UCSD-AML1 (cell line): ENCODE measurements at regions not wholly inside any gene's neighbourhood (a gene's known extent, or its start where the extent isn't known, plus 50 kb on each side); places are given as distances from the start of the nearest gene placed in this dataset.
"Not testable (repeated sequence)": the region's sequence is repeated elsewhere in the genome, so short reads cannot be mapped to it uniquely, and the experiment has no call there.

Source experiments
- DNase-seq: peaks from one replicate; lab custom pipeline; 2025; ENCODE audit not compliant: unreplicated experiment; lab: John Stamatoyannopoulos, UW

GRCh38 chr13:109293166-109293565 lies 493.2 kb downstream of the IRS2 start:
- no peak for DNase-seq

GRCh38 chr13:109288151-109288709 lies 498.2 kb downstream of the IRS2 start:
- DNase-seq, result no peak

- DNase-seq, result no peak
Observed at GRCh38 chr13:109287553-109287952, 498.8 kb downstream of the IRS2 start.

GRCh38 chr13:109285586-109285985 lies 500.8 kb downstream of the IRS2 start:
- no peak for DNase-seq

GRCh38 chr13:109281903-109282635 lies 504.3 kb downstream of the IRS2 start:
- no peak for DNase-seq

- no peak for DNase-seq
Observed at GRCh38 chr13:109281017-109281902, 505.1 kb downstream of the IRS2 start.

GRCh38 chr13:109276261-109276660 lies 510.1 kb downstream of the IRS2 start:
- no peak for DNase-seq

GRCh38 chr13:109275852-109276251 lies 510.5 kb downstream of the IRS2 start:
- no peak for DNase-seq

- no peak for DNase-seq
Observed at GRCh38 chr13:109275139-109275745, 511.1 kb downstream of the IRS2 start.

GRCh38 chr13:109274188-109274821 lies 512.1 kb downstream of the IRS2 start:
- no peak for DNase-seq

- no peak for DNase-seq
Observed at GRCh38 chr13:109273326-109273751, 513.0 kb downstream of the IRS2 start.

GRCh38 chr13:109272595-109273325 lies 513.6 kb downstream of the IRS2 start:
- DNase-seq, result no peak

GRCh38 chr13:109271555-109272541 lies 514.5 kb downstream of the IRS2 start:
- no peak for DNase-seq

- DNase-seq, result no peak
Observed at GRCh38 chr13:109271061-109271460, 515.3 kb downstream of the IRS2 start.

GRCh38 chr13:109269381-109269780 lies 517.0 kb downstream of the IRS2 start:
- not testable (repeated sequence) for DNase-seq

- DNase-seq, result not testable (repeated sequence)
Observed at GRCh38 chr13:109268492-109268891, 517.9 kb downstream of the IRS2 start.

- DNase-seq, result not testable (repeated sequence)
Observed at GRCh38 chr13:109267400-109267799, 519.0 kb downstream of the IRS2 start.

- not testable (repeated sequence) for DNase-seq
Observed at GRCh38 chr13:109265438-109265742, 521.0 kb downstream of the IRS2 start.
